A549 (cell line): ENCODE measurements at regions not wholly inside any gene's neighbourhood (a gene's known extent, or its start where the extent isn't known, plus 50 kb on each side); places are given as distances from the start of the nearest gene placed in this dataset.

Source experiments
- ATAC-seq, 2 experiments: fragments of 200-7000 bp in 1 of 2; fragments of >200 bp in 1 of 2; cut with Nextera tagmentation in 1 of 2; cut with Tn5 transposase in 1 of 2; 3 replicates each; pipeline versions ENCODE4 v1.8.0 to v1.9.1; 2018 to 2020; ENCODE audit warnings: mild to moderate bottlenecking in 1 of 2, moderate library complexity in 1 of 2
- CTCF ChIA-PET: fragments of 300-600 bp; sonication (Branson Sonifier 250); formaldehyde crosslinking; extraction: SDS; loops from one replicate; lab custom pipeline; 2021; ENCODE audit warnings: antibody characterized with exemption, inconsistent platforms; lab: Yijun Ruan, JAX
- POLR2A ChIA-PET: fragments of 350-600 bp; formaldehyde crosslinking; extraction: SDS; loops from one replicate; lab custom pipeline; 2021; ENCODE audit warnings: antibody characterized with exemption, inconsistent platforms; lab: Yijun Ruan, JAX
- DNase-seq, 2 experiments: peaks; one replicate each; pipeline versions ENCODE4 v3.0.0 to v3.0.0-alpha.2; 2011 to 2016; ENCODE audit warnings: low read depth in 1 of 2, low spot score in 1 of 2
- FAIRE-seq: peaks from 2 replicates; lab custom pipeline; 2011; peaks lifted over from hg19 to GRCh38; lab: Jason Lieb, UNC
- H3K27ac ChIP-seq, 2 experiments: fragments of >200 bp; sonication (Bioruptor Twin); formaldehyde crosslinking; 3 replicates each; pipeline ENCODE4 v1.5.1; 2016 to 2017
- H3K4me1 ChIP-seq: fragments of >200 bp; sonication (Bioruptor Twin); formaldehyde crosslinking; 3 replicates; pipeline ENCODE4 v1.6.1; 2016
- H3K4me2 ChIP-seq: fragments of >200 bp; sonication (Bioruptor Twin); formaldehyde crosslinking; 3 replicates; pipeline ENCODE4 v1.6.1; 2016
- H3K4me3 ChIP-seq: fragments of >200 bp; sonication (Bioruptor Twin); formaldehyde crosslinking; 3 replicates; pipeline ENCODE4 v1.5.1; 2016
- H3K9me3 ChIP-seq: fragments of >200 bp; sonication (Bioruptor Twin); formaldehyde crosslinking; 3 replicates; pipeline ENCODE4 v1.6.1; 2016
- ATOH8 ChIP-seq: fragments of 250-450 bp; sonication (Bioruptor Pico); IDR thresholded peaks from 2 replicates; pipeline ENCODE4 v1.5.0; 2020; ENCODE audit warnings: low read depth, mild to moderate bottlenecking, moderate library complexity
- BCL3 ChIP-seq: fragments of >200 bp; sonication (Bioruptor Twin); formaldehyde crosslinking; IDR thresholded peaks from 3 replicates; pipeline ENCODE4 v1.6.1; 2016
- BHLHE40 ChIP-seq: IDR thresholded peaks from 2 replicates; pipeline ENCODE4 v1.6.1; 2012; ENCODE audit warnings: low read depth, low read length, inconsistent platforms
- CBX8 ChIP-seq: fragments of 200-600 bp; sonication (generic); IDR thresholded peaks from 2 replicates; pipeline ENCODE4 v1.6.1; 2016
- CEBPB ChIP-seq, 2 experiments: fragments of >200 bp in 1 of 2; sonication (Bioruptor Twin) in 1 of 2; formaldehyde crosslinking in 1 of 2; IDR thresholded peaks; 2 replicates each; pipeline ENCODE4 v1.6.1; 2012 to 2016
- CHD2 ChIP-seq: fragments of 150-350 bp; IDR thresholded peaks from 2 replicates; pipeline ENCODE4 v1.6.1; 2014; ENCODE audit warnings: low read length; ENCODE audit not compliant: partially characterized antibody
- E2F6 ChIP-seq: IDR thresholded peaks from 2 replicates; pipeline ENCODE4 v1.6.1; 2012; ENCODE audit warnings: low read depth, borderline replicate concordance
- EHF ChIP-seq: fragments of 250-450 bp; sonication (Bioruptor Pico); IDR thresholded peaks from 2 replicates; pipeline ENCODE4 v1.5.0; 2020; ENCODE audit warnings: mild to moderate bottlenecking
- EP300 ChIP-seq, 2 experiments: fragments of >200 bp; sonication (Bioruptor Twin); formaldehyde crosslinking; IDR thresholded peaks; 2 replicates in 1 of 2; 3 replicates in 1 of 2; pipeline ENCODE4 v1.6.1; 2016 to 2017
- ESRRA ChIP-seq: fragments of 150-350 bp; IDR thresholded peaks from 2 replicates; pipeline ENCODE4 v1.6.1; 2014; ENCODE audit warnings: mild to moderate bottlenecking, low read length, borderline replicate concordance
- HES2 ChIP-seq: fragments of >200 bp; sonication (Bioruptor Twin); formaldehyde crosslinking; IDR thresholded peaks from 2 replicates; pipeline ENCODE4 v1.6.1; 2016
- HMGXB4 ChIP-seq: fragments of 250-450 bp; sonication (Bioruptor Pico); IDR thresholded peaks from 2 replicates; pipeline ENCODE4 v1.5.0; 2021; ENCODE audit warnings: mild to moderate bottlenecking, moderate library complexity, borderline replicate concordance
- MAFK ChIP-seq: fragments of 450-650 bp; IDR thresholded peaks from 2 replicates; pipeline ENCODE4 v1.6.1; 2014; ENCODE audit not compliant: partially characterized antibody
- MAZ ChIP-seq: fragments of 150-350 bp; IDR thresholded peaks from 2 replicates; pipeline ENCODE4 v1.6.1; 2014; ENCODE audit warnings: antibody characterized with exemption, low read depth, low read length, borderline replicate concordance
- NFE2L2 ChIP-seq: fragments of 150-350 bp; conservative IDR thresholded peaks from 2 replicates; pipeline ENCODE4 v1.6.1; 2014; ENCODE audit warnings: low read length
- PBX3 ChIP-seq: IDR thresholded peaks from 2 replicates; pipeline ENCODE4 v1.6.1; 2012
- PHF8 ChIP-seq: fragments of 200-600 bp; sonication (generic); IDR thresholded peaks from 2 replicates; pipeline ENCODE4 v1.6.1; 2016; ENCODE audit warnings: low read depth, mild to moderate bottlenecking, antibody characterized with exemption, moderate library complexity, borderline replicate concordance
- RAD21 ChIP-seq, 2 experiments: fragments of >200 bp in 1 of 2; sonication (Bioruptor Twin) in 1 of 2; formaldehyde crosslinking in 1 of 2; IDR thresholded peaks in 1 of 2; conservative IDR thresholded peaks in 1 of 2; 2 replicates in 1 of 2; 3 replicates in 1 of 2; pipeline ENCODE4 v1.6.1; 2012 to 2018; ENCODE audit warnings: inconsistent platforms in 1 of 2
- RCOR1 ChIP-seq: fragments of 150-350 bp; IDR thresholded peaks from 2 replicates; pipeline ENCODE4 v1.6.1; 2014; ENCODE audit warnings: antibody characterized with exemption, low read length, low read depth
- TFCP2L1 ChIP-seq: fragments of 250-450 bp; sonication (Bioruptor Pico); IDR thresholded peaks from 2 replicates; pipeline ENCODE4 v1.5.0; 2021; ENCODE audit warnings: mild to moderate bottlenecking
- USF2 ChIP-seq: fragments of 450-650 bp; IDR thresholded peaks from 2 replicates; pipeline ENCODE4 v1.6.1; 2014; ENCODE audit warnings: antibody characterized with exemption
- ZSCAN20 ChIP-seq: fragments of 250-450 bp; sonication (Bioruptor Pico); IDR thresholded peaks from 2 replicates; pipeline ENCODE4 v1.8.0; 2022; ENCODE audit warnings: mild to moderate bottlenecking, moderate library complexity
- WGBS: methylation state at CpG from one replicate; pipeline ENCODE4 v1.1.6; 2017; ENCODE audit errors: missing lambda C conversion rate; 5-methylcytosine and 5-hydroxymethylcytosine counted together

GRCh38 chr1:208741296-208741695, 497.1 kb upstream of the PLXNA2 start:
- 26% methylated on average over 3 of the region's 3 CpGs for WGBS
- H3K27ac ChIP-seq: no peak overlapping the region
- H3K4me2 ChIP-seq: no peak overlapping the region
- no peak overlapping the region for H3K4me3 ChIP-seq
- TF ChIP-seq BHLHE40 (no peak), HMGXB4 (CRISPR knock-in tag) (no peak), USF2 (no peak), NFE2L2 (no peak), RAD21 (conservative IDR thresholded peaks at IDR 0.05 in 1 of 2, IDR thresholded peaks at IDR 0.05 in 1 of 2) (no peak)
- no peaks in the 10 kb centered on the region for H3K9me3 ChIP-seq
- no peaks in the 10 kb centered on the region for H3K4me1 ChIP-seq
- POLR2A ChIA-PET: no interaction called here
- DNase-seq (no peak), ATAC-seq (no peak), FAIRE-seq (no peak)
- CTCF ChIA-PET: no interaction called here

- no peaks in the 10 kb centered on the region for H3K4me1 ChIP-seq
- ATAC-seq: no peak
- H3K9me3 ChIP-seq: no peaks in the 10 kb centered on the region
- no peak for TF ChIP-seq HES2
- TF ChIP-seq EP300 (IDR thresholded peaks at IDR 0.05): no peak
- TF ChIP-seq RCOR1: no peak
- TF ChIP-seq ATOH8 (CRISPR knock-in tag): no peak
- TF ChIP-seq ZSCAN20: no peak
- no peak for TF ChIP-seq ESRRA
- TF ChIP-seq HMGXB4 (CRISPR knock-in tag): no peak
- no peak for TF ChIP-seq CHD2
- TF ChIP-seq TFCP2L1 (CRISPR knock-in tag): no peak
- TF ChIP-seq CEBPB (IDR thresholded peaks at IDR 0.05): no peak
- TF ChIP-seq MAFK: no peak
- TF ChIP-seq EHF (CRISPR knock-in tag): no peak
- no peak for TF ChIP-seq PBX3
- no peak for TF ChIP-seq E2F6
- no peak for TF ChIP-seq CBX8
- no peak for TF ChIP-seq MAZ
- no peak for TF ChIP-seq BHLHE40
- no peak for TF ChIP-seq BCL3
- no peak for TF ChIP-seq PHF8
- FAIRE-seq: no peak
- DNase-seq: no peak
- no peak overlapping the region for H3K4me2 ChIP-seq
- no peak overlapping the region for H3K4me3 ChIP-seq
- 19% methylated on average over 5 of the region's 5 CpGs for WGBS
- CTCF ChIA-PET: no interaction called here
- POLR2A ChIA-PET: no interaction called here
- no peak overlapping the region for H3K27ac ChIP-seq
These were observed 499.2 kb upstream of the PLXNA2 start for GRCh38 chr1:208743361-208743760.
